GM18499 (cell line): ENCODE measurements at regions not wholly inside any gene's neighbourhood (a gene's known extent, or its start where the extent isn't known, plus 50 kb on each side); places are given as distances from the start of the nearest gene placed in this dataset.

ENCODE experiments used
- ATAC-seq: cut with Tn5 transposase; IDR thresholded peaks from one replicate; pipeline ENCODE4 v1.9.1; 2021; ENCODE audit warnings: moderate number of reproducible peaks; ENCODE audit not compliant: insufficient read depth, unreplicated experiment

- no peak for ATAC-seq
Observed at GRCh38 chr1:164466001-164466421, 93.0 kb upstream of the PBX1 start.

- no peak for ATAC-seq
Observed at GRCh38 chr1:164466429-164466828, 92.6 kb upstream of the PBX1 start.

- ATAC-seq, result no peak
Observed at GRCh38 chr1:164470996-164471395, 88.0 kb upstream of the PBX1 start.

DNA sequence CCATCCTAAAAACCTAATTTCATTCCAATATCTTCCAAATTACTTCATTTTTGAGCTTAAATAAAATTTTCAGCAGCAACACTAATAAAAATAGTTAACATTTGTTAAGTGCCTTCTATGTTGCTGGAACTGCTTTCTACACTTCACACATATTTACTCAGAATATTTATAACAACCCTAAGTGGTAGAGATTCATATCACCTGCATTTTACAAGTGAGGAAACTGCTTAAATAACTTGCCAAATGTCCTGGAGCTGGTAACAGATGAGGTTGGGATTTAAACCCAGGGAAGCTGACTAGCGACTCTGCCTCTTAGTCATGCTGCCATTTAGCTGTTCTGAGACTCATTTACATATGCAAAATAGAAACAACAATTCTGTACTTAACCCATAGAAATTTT is 86.1 kb upstream of the PBX1 start:
- no peak for ATAC-seq

DNA sequence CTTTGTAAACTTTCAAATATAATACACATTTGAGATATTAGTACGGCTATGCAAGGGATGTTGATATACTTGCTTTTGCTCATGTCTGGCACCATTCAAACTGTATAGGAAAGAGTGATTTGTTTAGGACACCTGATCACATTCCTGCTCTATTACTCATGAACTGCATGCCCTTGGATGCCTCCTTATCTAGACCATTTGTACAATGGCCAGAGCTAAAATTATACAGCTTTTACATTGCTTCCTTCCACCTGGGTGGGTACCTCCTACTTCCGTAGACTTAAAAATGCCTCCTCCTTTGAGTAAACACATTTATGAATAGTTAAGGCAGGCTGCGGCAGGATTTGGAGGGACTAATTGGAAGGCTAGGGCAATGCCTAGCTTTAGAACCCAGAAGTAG is 85.4 kb upstream of the PBX1 start:
- no peak for ATAC-seq

DNA sequence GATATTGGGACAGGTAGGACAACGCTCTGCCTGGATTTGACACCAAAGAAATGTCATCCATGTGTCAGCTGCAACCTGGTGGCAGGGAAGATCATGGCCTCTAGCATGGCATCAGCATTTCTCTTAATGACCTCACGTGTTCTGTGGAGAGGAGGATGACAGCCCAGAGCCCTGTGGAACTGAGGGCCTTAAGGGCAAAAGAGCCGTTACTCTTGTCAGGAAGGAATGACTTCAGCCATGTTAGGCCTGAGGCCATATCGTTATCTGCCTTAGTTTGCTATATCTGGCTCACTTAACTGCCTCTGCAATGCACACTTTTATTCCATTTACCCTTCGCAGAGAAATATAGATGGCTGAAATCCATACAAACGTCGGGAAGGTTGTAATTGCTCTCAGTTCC is 83.2 kb upstream of the PBX1 start:
- ATAC-seq, result no peak

DNA sequence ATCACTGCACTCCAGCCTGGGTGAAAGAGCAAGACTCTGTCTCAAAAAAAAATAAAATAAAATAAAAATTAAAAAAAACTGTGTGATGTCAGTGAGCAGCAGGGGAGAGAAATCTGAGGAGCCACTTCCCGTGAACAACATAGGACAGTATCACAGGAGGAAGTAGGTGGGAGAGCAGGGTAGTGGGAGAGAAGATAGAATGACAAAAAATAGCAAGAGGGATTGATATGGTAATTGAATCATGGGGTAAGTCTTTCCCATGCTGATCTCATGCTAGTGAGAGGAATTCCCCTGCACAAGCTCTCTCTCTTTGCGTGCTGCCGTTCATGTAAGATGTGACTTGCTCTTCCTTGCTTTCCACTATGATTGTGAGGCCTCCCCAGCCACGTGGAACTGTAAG is 81.6 kb upstream of the PBX1 start:
- no peak for ATAC-seq

DNA sequence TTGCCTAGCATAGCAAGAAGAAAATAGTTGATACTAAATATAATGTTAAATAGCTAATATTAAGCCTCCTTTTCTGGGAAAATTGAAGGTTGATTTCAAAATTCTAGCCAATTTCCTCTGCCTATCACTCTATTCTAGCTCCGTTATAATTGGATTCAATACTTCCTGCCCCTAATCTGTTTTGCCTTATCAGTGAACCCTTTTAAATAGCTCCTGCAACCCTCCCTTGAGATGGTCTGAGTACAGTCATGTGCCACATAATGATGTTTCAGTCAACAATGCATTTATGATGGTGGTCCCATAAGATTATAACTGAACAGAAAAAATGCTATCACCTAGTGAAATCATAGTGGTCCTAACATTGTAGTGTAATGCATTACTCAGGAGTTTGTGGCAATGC is 79.7 kb upstream of the PBX1 start:
- no peak for ATAC-seq

DNA sequence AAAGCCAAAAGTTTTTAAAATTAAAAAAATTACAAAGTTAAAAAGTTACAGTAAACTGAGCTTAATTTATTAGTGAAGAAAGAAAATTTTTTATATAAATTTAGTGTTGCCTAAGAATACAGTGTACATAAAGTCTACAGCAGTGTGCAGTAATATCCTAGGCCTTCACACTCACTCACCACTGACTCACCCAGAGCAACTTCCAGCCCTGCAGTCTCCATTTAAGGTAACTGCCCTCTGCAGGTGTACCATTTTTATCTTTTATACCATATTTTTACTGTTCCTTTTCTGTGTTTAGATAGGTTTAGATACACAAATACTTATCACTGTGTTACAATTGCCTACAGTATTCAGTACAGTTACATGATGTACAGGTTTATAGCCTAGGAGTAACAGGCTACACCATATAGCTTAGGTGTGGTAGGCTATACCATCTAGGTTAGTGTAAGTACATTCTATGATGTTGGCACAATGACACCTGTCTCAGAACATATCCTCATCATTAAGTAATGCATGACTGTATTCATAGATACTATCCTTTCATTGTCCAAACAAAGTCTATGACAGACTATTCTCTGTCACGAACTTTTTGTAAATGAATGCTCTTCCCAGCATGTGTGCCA is 78.6 kb upstream of the PBX1 start:
- no peak for ATAC-seq

DNA sequence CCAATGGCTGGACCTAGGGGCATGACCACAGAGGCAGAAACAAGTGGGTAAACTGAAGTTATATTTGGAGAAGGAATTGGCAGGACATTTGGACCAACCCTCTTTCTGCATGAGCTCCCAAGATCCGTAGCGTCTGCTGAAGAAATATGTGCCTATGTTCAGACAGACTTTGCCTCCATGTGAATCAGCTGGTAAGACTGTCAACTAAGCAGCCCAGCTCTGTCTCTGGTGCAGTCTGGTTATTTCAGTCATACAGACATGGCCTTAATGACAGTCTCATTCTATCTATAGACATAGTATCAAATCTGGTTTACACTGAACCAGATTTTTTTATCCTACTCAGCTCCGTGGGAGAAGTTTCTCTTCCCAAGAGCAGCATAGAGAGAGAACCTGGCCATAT is 63.1 kb upstream of the PBX1 start:
- no peak for ATAC-seq

DNA sequence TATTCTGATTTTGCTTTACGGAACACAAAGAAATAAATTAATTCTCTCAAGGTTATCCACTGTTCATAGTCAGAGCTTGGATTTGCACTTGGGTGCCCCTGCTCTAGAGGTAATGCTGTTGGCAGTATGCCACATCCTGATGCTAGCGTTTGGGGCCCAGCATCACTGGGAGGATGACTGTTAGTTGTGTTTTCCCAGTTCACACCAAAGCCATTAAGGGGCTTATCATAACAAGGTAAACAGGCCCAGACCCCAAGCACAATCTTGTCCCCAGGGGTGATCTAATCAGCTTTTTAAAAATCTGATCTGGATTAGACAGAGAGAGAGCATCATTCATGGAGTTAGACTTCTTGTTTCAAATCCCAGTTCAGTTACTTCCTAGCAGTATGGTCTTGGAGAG is 60.2 kb upstream of the PBX1 start:
- no peak for ATAC-seq

DNA sequence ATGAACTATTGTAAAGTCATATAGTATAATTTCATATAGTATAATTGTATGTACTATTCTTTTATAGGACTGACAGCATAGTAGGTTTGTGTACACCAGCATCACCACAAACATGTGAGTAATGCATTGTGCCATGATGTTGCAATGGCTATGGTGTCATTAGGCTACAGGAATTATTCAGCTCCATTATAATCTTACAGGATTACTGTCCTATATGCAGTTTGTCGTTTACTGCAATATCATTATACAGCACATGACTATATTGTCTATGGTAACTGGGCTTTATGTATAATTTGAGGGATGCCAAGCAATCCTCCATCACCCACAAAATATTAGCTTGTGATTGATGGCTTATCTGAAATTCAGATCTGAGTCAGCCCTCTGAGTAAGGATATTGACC is 54.2 kb upstream of the PBX1 start:
- no peak for ATAC-seq
